ENCODE measurements at regions not wholly inside any gene's neighbourhood (a gene's known extent, or its start where the extent isn't known, plus 50 kb on each side); places are given as distances from the start of the nearest gene placed in this dataset.

DNA sequence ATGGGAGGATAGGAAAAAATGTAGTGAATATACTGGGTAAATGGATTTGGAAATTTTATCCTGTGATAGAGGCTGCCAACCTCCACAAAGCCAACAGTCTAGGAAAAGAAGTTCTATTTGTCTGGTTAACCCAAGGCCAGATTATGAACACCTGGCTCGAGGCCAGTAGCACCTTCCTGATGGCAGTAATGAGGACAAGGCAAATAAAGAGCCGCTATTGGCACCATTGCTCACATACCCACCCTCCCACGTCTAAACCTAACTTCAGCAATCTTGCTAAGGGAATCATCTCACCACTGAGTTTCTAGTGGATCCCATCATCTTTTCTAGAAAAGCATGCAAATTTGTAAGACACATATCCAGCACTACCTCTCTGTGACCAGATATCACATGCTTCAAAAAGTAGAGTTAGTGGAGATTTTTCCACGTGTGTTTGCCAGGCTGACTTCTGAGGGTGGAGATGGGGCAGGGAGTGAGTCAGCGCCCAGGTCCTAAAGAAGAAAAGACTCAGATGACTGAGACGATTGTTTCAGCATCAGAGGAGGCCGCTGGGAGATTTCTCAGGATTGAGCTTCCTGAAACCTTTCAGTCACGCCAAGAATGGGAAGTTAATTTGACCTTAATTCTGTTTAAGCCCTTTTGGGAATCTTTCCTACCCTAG is 362.9 kb downstream of the EMP1 start:
- TF ChIP-seq, protein P1, sequence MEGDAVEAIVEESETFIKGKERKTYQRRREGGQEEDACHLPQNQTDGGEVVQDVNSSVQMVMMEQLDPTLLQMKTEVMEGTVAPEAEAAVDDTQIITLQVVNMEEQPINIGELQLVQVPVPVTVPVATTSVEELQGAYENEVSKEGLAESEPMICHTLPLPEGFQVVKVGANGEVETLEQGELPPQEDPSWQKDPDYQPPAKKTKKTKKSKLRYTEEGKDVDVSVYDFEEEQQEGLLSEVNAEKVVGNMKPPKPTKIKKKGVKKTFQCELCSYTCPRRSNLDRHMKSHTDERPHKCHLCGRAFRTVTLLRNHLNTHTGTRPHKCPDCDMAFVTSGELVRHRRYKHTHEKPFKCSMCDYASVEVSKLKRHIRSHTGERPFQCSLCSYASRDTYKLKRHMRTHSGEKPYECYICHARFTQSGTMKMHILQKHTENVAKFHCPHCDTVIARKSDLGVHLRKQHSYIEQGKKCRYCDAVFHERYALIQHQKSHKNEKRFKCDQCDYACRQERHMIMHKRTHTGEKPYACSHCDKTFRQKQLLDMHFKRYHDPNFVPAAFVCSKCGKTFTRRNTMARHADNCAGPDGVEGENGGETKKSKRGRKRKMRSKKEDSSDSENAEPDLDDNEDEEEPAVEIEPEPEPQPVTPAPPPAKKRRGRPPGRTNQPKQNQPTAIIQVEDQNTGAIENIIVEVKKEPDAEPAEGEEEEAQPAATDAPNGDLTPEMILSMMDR (IDR thresholded peaks at IDR 0.05; ENCODE audit: insufficient read depth, low read length, missing control alignments) = no peak
- no peak for DNase-seq (ENCODE audit: low read depth, low spot score)
- CTCF ChIA-PET = interaction anchor here (0.8 kb wide), 1 partner anchor 24 kb away, joined by 3 read pairs; no protein-coding TSS in a partner anchor
- POLR2A ChIA-PET = no interaction called here
- no peak overlapping the region for H3K4me3 ChIP-seq (ENCODE audit: low read depth, low read length)

DNA sequence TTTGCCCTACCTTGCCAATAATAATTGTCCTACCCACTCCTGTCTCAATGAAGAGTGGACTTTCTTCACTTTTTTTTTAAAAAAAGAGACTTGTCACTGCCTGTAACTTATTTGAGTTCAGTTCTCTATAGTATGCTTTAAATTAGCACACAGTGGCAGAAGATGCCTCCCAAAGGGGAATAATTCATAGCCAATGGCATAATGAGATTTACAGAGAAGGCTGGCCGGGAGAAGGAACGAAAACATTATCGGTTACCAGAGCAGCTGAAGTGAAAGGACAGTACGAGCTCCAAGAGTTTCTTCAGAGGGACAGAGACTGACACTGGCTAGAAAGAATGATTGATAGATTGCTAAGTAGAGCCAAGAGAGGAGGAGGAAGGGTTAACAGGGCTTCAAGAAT is 356.3 kb downstream of the EMP1 start:
- ChIA-PET POLR2A (no interaction called here), CTCF (interaction anchor here (1.4 kb wide), 1 partner anchor 17 kb away, joined by 3 read pairs; no protein-coding TSS in a partner anchor)
- TF ChIP-seq, protein P1 (IDR thresholded peaks at IDR 0.05; ENCODE audit: insufficient read depth, low read length, missing control alignments) = no peak

GRCh38 chr12:13547283-13547682 is 350.8 kb downstream of the EMP1 start:
- CTCF ChIA-PET = interaction anchor here (4.2 kb wide), 1 partner anchor 11 kb away, joined by 29 read pairs; no protein-coding TSS in a partner anchor
- POLR2A ChIA-PET = no interaction called here
- TF ChIP-seq, protein P1 (IDR thresholded peaks at IDR 0.05; ENCODE audit: insufficient read depth, low read length, missing control alignments) = no peak
- DNase-seq (ENCODE audit: low read depth, low spot score) = no peak
- H3K4me3 ChIP-seq (ENCODE audit: low read depth, low read length) = no peak overlapping the region

More for the DNA sequence above, 356.3 kb downstream of the EMP1 start:
- no peak overlapping the region for H3K4me3 ChIP-seq (ENCODE audit: low read depth, low read length)
- DNase-seq (ENCODE audit: low read depth, low spot score) = no peak

GRCh38 chr12:13546231-13546630 is 349.7 kb downstream of the EMP1 start:
- no peak for DNase-seq (ENCODE audit: low read depth, low spot score)
- TF ChIP-seq, protein P1 (IDR thresholded peaks at IDR 0.05; ENCODE audit: insufficient read depth, low read length, missing control alignments) = no peak
- CTCF ChIA-PET = interaction anchor here (4.2 kb wide), 1 partner anchor 10 kb away, joined by 29 read pairs; no protein-coding TSS in a partner anchor
- POLR2A ChIA-PET = no interaction called here
- H3K4me3 ChIP-seq (ENCODE audit: low read depth, low read length) = no peak overlapping the region

DNA sequence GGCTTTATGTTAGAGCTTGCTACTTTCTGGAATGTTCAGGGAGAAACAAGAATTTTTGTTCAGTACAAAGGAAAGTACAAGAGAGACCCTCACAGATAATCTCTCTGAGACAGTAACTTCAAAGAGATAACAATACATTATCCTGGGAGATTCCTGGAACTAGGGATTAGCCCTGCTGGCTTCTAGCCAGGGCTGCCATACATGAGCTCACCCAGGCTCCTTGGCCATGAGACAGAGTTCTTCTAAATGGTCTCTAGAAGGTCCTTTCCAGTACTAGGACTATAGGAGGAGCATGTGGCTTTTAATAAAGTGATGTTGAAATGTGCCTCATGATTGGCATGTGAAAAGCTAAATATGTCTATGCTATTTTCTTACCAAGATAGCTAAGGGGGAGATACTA is 342.5 kb downstream of the EMP1 start:
- H3K4me3 ChIP-seq (ENCODE audit: low read depth, low read length) = no peak overlapping the region
- POLR2A ChIA-PET = no interaction called here
- CTCF ChIA-PET = interaction anchor here (7.4 to 9.8 kb wide), 2 partner anchors 258 to 283 kb away, joined by 53 to 116 read pairs; no protein-coding TSS in a partner anchor
- TF ChIP-seq, protein P1 (IDR thresholded peaks at IDR 0.05; ENCODE audit: insufficient read depth, low read length, missing control alignments) = no peak
- DNase-seq (ENCODE audit: low read depth, low spot score) = no peak

GRCh38 chr12:13538136-13538535 is 341.6 kb downstream of the EMP1 start:
- TF ChIP-seq, protein P1 (IDR thresholded peaks at IDR 0.05; ENCODE audit: insufficient read depth, low read length, missing control alignments) = no peak
- POLR2A ChIA-PET = no interaction called here
- no peak overlapping the region for H3K4me3 ChIP-seq (ENCODE audit: low read depth, low read length)
- DNase-seq (ENCODE audit: low read depth, low spot score) = no peak
- CTCF ChIA-PET = interaction anchor here (4.6 to 9.8 kb wide), 3 partner anchors 9 to 282 kb away, joined by 29 to 116 read pairs (median 53); no protein-coding TSS in a partner anchor
